ENCODE measurements at regions not wholly inside any gene's neighbourhood (a gene's known extent, or its start where the extent isn't known, plus 50 kb on each side); places are given as distances from the start of the nearest gene placed in this dataset.

DNA sequence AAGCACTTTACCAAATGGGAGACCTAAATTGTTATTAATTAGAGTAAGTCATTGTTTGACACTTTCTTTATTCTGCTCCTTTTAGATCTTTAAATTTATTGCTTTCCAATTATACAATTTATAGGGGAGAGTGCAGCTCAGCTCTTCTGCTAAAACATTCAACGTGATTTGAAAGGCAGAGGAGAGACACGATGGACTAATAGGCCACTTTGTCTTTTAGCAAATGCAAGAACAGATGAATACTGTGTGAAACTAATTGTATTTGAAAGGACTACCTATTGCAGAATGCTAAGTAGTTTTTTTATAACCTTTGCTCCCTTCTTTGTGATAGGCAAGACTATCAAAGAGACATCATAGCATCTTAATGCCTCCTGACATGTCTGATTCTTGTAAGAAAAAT lies 320.4 kb upstream of the KLF3 start:
- ATAC-seq (ENCODE audit: insufficient number of reproducible peaks, low FRiP score, low read depth) (no peak), DNase-seq (ENCODE audit: low spot score) (no peak)
- Histone ChIP-seq H3K36me3 (no peaks in the 10 kb centered on the region), H3K9me3 (peaks cover 7% of the 10 kb centered on the region), H3K4me3 (no peak overlapping the region), H3K4me1 (ENCODE audit: control insufficient read depth in 1 of 2, low read depth in 2 of 2) (no peaks in the 10 kb centered on the region), H3K27ac (no peak overlapping the region), H3K27me3 (replicated peaks; ENCODE audit: insufficient read depth) (no peaks in the 10 kb centered on the region)
- TF ChIP-seq, protein P1, sequence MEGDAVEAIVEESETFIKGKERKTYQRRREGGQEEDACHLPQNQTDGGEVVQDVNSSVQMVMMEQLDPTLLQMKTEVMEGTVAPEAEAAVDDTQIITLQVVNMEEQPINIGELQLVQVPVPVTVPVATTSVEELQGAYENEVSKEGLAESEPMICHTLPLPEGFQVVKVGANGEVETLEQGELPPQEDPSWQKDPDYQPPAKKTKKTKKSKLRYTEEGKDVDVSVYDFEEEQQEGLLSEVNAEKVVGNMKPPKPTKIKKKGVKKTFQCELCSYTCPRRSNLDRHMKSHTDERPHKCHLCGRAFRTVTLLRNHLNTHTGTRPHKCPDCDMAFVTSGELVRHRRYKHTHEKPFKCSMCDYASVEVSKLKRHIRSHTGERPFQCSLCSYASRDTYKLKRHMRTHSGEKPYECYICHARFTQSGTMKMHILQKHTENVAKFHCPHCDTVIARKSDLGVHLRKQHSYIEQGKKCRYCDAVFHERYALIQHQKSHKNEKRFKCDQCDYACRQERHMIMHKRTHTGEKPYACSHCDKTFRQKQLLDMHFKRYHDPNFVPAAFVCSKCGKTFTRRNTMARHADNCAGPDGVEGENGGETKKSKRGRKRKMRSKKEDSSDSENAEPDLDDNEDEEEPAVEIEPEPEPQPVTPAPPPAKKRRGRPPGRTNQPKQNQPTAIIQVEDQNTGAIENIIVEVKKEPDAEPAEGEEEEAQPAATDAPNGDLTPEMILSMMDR (IDR thresholded peaks at IDR 0.05), result no peak

GRCh38 chr4:38344929-38345328 lies 319.1 kb upstream of the KLF3 start:
- H3K4me3 ChIP-seq, result no peak overlapping the region
- H3K27me3 ChIP-seq (replicated peaks; ENCODE audit: insufficient read depth), result no peaks in the 10 kb centered on the region
- H3K36me3 ChIP-seq, result no peaks in the 10 kb centered on the region
- ATAC-seq (ENCODE audit: insufficient number of reproducible peaks, low FRiP score, low read depth), result no peak
- no peak overlapping the region for H3K27ac ChIP-seq
- TF ChIP-seq, protein P1 (IDR thresholded peaks at IDR 0.05), result no peak
- no peak for DNase-seq (ENCODE audit: low spot score)
- H3K9me3 ChIP-seq, result no peaks in the 10 kb centered on the region
- no peaks in the 10 kb centered on the region for H3K4me1 ChIP-seq (ENCODE audit: control insufficient read depth in 1 of 2, low read depth in 2 of 2)

DNA sequence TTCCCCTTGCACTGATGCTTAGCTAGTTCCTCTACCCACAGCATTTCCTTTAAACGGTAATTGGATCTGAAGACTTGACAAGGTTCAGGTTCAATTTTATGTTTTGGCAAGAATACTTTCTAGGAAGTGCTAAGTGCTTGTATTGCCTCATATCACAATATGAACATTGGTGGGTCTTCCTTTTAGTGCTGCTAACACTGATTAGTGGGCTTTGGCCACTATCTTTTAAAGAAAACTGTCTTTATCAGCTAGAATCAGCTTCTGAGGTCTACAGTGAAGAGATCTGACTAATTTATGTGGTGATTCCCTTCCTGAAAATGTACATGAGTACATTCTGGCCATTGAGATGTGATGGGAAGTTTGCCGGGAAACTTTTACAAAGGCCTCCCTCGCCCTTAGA lies 316.7 kb upstream of the KLF3 start:
- Histone ChIP-seq H3K9me3 (no peaks in the 10 kb centered on the region), H3K4me1 (ENCODE audit: control insufficient read depth in 1 of 2, low read depth in 2 of 2) (no peaks in the 10 kb centered on the region), H3K27ac (no peak overlapping the region), H3K36me3 (no peaks in the 10 kb centered on the region), H3K4me3 (no peak overlapping the region), H3K27me3 (replicated peaks; ENCODE audit: insufficient read depth) (no peaks in the 10 kb centered on the region)
- ATAC-seq (ENCODE audit: insufficient number of reproducible peaks, low FRiP score, low read depth) (no peak), DNase-seq (ENCODE audit: low spot score) (no peak)
- TF ChIP-seq, protein P1 (IDR thresholded peaks at IDR 0.05), result no peak

DNA sequence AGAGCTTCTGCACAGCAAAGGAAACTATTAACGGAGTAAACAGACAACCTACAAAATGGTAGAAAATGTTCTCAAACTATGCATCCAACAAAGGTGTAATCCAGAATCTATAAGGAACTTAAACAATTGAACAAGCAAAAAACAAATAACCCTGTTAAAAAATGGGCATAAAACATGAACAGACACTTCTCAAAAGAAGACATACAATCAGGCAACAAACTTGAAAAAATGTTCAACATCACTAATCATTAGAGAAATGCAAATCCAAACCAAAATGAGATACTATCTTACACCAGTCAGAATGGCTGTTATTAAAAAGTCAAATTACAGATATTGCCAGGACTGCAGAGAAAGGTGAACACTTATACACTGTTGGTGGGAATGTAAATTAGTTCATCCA lies 309.6 kb upstream of the KLF3 start:
- TF ChIP-seq, protein P1 (IDR thresholded peaks at IDR 0.05), result no peak
- DNase-seq (ENCODE audit: low spot score), result no peak
- H3K9me3 ChIP-seq, result no peaks in the 10 kb centered on the region

DNA sequence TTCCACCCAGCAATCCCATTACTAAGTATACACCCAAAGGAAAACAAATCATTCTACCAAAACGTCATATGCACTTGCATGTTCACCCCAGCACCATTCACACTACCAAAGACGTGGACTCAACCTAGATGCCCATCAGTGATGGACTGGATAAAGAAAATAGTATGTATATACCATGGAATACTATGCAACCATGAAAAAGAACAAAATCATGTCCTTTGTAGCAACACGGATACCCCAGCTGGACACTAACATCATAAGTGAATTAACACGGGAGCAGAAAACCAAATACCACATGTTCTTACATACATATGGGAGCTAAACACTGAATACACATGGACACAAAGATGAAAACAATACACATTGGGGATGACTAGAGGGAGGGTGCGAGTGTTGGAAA lies 309.1 kb upstream of the KLF3 start:
- no peak overlapping the region for H3K4me3 ChIP-seq
- no peaks in the 10 kb centered on the region for H3K27me3 ChIP-seq (replicated peaks; ENCODE audit: insufficient read depth)
- ATAC-seq (ENCODE audit: insufficient number of reproducible peaks, low FRiP score, low read depth), result no peak
- no peaks in the 10 kb centered on the region for H3K9me3 ChIP-seq
- H3K36me3 ChIP-seq, result no peaks in the 10 kb centered on the region
- DNase-seq (ENCODE audit: low spot score), result no peak
- H3K27ac ChIP-seq, result no peak overlapping the region
- TF ChIP-seq, protein P1 (IDR thresholded peaks at IDR 0.05), result no peak
- no peaks in the 10 kb centered on the region for H3K4me1 ChIP-seq (ENCODE audit: control insufficient read depth in 1 of 2, low read depth in 2 of 2)

More for the DNA sequence above, 309.6 kb upstream of the KLF3 start:
- Histone ChIP-seq H3K27me3 (replicated peaks; ENCODE audit: insufficient read depth) (no peaks in the 10 kb centered on the region), H3K4me1 (ENCODE audit: control insufficient read depth in 1 of 2, low read depth in 2 of 2) (no peaks in the 10 kb centered on the region), H3K27ac (no peak overlapping the region), H3K36me3 (no peaks in the 10 kb centered on the region), H3K4me3 (no peak overlapping the region)
- no peak for ATAC-seq (ENCODE audit: insufficient number of reproducible peaks, low FRiP score, low read depth)
